ENCODE measurements at regions not wholly inside any gene's neighbourhood (a gene's known extent, or its start where the extent isn't known, plus 50 kb on each side); places are given as distances from the start of the nearest gene placed in this dataset.

DNA sequence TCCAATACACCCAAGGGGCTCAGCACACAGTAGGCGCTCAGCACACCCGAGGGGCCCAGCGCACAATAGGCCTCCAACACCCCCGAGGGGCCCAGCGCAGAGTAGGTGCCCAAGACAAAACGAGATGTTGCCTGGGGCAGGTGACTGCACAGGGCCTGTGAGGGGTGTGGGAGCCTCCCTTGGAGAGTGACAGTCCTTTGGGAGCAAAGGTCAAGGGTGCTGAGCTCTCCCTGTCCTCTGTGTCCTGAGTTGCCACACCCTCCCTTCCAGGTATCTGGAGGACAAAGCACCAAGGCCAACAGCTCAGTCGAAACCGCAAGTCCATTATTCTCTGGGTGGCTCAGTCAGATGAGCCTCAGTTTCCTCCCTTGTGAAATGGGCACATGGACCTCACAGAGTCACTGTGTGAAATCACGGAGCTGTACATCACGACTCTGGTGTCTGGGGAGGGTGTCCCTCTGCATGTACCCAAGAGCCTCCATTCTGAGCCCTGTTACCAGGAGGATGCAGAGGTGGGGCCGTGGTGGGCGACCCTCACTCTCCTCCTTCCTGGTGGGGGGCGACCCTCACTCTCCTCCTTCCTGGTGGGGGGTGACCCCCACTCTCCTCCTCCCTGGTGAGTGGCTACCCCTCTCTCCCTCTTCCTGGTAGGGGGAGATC, 81.3 kb downstream of the FOXL3 start:
- no peak for TF ChIP-seq EZH2 (IDR thresholded peaks at IDR 0.05; ENCODE audit: low read length)
- TF ChIP-seq, protein P1, sequence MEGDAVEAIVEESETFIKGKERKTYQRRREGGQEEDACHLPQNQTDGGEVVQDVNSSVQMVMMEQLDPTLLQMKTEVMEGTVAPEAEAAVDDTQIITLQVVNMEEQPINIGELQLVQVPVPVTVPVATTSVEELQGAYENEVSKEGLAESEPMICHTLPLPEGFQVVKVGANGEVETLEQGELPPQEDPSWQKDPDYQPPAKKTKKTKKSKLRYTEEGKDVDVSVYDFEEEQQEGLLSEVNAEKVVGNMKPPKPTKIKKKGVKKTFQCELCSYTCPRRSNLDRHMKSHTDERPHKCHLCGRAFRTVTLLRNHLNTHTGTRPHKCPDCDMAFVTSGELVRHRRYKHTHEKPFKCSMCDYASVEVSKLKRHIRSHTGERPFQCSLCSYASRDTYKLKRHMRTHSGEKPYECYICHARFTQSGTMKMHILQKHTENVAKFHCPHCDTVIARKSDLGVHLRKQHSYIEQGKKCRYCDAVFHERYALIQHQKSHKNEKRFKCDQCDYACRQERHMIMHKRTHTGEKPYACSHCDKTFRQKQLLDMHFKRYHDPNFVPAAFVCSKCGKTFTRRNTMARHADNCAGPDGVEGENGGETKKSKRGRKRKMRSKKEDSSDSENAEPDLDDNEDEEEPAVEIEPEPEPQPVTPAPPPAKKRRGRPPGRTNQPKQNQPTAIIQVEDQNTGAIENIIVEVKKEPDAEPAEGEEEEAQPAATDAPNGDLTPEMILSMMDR (optimal IDR thresholded peaks at IDR 0.05 in 1 of 3, IDR thresholded peaks at IDR 0.05 in 1 of 3, conservative IDR thresholded peaks at IDR 0.05 in 1 of 3; ENCODE audit: extremely low read depth in 1 of 3, insufficient read depth in 2 of 3, low read length in 3 of 3): no peak

All from keratinocyte (primary cell).